Memory B cell (primary cell): ENCODE measurements at regions not wholly inside any gene's neighbourhood (a gene's known extent, or its start where the extent isn't known, plus 50 kb on each side); places are given as distances from the start of the nearest gene placed in this dataset.
A peak's percentile ranks its signal among the peaks of the same experiment; 100 is the strongest.
"Not testable (repeated sequence)": the region's sequence is repeated elsewhere in the genome, so short reads cannot be mapped to it uniquely, and the experiment has no call there.

Source experiments
- ATAC-seq: fragments of 150-1000 bp; cut with Tn5 transposase; 2 replicates; pipeline ENCODE4 v1.10.0; 2021; ENCODE audit warnings: low read depth, mild to moderate bottlenecking, moderate library complexity
- DNase-seq, 2 donors: peaks; one replicate each; pipeline ENCODE4 v3.0.0; 2022; ENCODE audit warnings: low spot score in 2 of 2
- H3K27ac Mint-ChIP-seq: one replicate; pipeline ENCODE4 v1.8.0; 2022; ENCODE audit warnings: mild to moderate bottlenecking, moderate library complexity, mixed read lengths
- H3K27me3 Mint-ChIP-seq: one replicate; pipeline ENCODE4 v1.8.0; 2022; ENCODE audit warnings: mixed read lengths
- H3K36me3 Mint-ChIP-seq: one replicate; pipeline ENCODE4 v1.8.0; 2022; ENCODE audit warnings: mild to moderate bottlenecking, mixed read lengths
- H3K4me1 Mint-ChIP-seq: one replicate; pipeline ENCODE4 v1.8.0; 2022; ENCODE audit warnings: mixed read lengths
- H3K4me3 Mint-ChIP-seq: one replicate; pipeline ENCODE4 v1.8.0; 2022; ENCODE audit warnings: mild to moderate bottlenecking, moderate library complexity, mixed read lengths
- H3K9me3 Mint-ChIP-seq: one replicate; pipeline ENCODE4 v1.8.0; 2022; ENCODE audit warnings: mixed read lengths

DNA sequence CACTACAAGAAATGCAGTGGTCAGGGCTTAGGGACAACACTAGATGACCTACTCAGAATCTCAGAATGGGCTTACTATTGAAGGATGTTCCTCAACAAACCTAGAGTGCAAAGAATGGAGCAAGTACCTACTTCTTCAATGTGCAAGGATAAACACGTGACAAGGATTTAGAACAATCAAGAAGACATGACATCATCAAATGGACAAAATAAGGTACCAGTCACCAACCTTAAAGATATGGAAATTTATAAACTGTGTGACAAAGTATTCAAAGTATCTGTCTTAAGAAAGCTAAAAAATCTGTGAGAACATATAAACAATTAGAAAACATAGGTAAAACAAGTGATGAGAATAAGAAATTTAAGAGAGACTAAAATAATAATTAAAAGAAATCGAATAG, 656.1 kb downstream of the ZWINT start:
- no peak for DNase-seq
- Mint-ChIP-seq H3K27me3 (no peaks in the 10 kb centered on the region), H3K27ac (no peak overlapping the region), H3K4me3 (no peak overlapping the region), H3K36me3 (no peaks in the 10 kb centered on the region), H3K9me3 (peaks cover 4% of the 10 kb centered on the region), H3K4me1 (no peaks in the 10 kb centered on the region)
- no peak for ATAC-seq

DNA sequence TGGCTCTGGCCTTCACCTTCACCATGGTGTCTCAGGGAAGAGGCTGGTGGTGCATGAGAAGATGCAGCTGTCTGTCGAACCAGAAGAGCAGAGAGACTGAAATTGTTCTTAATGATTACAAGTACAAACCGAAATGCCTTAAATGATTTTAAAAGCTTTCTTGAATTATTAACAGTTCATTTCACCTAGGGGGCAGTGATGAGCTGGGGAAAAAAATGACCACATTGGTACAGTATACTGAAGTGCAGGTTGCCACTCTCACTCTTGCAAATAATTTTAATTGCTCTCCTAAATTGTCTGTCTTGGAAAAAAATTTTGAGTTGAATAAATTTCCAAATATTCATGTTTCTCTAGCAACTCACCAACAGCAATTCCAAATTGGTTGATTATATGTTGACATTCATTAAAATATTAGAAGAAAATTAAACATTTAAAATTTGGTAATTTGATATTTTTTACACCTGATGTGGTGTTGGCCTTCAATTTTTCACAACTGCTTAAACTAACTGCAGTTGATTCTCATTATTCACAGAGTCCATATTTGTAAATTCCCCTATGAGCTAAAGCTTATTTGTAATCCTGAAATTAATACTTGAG, 692.6 kb downstream of the ZWINT start:
- ATAC-seq (no peak), DNase-seq (no peak)
- Mint-ChIP-seq H3K27ac (no peak overlapping the region), H3K36me3 (no peaks in the 10 kb centered on the region), H3K4me1 (no peaks in the 10 kb centered on the region), H3K4me3 (no peak overlapping the region), H3K27me3 (no peaks in the 10 kb centered on the region), H3K9me3 (peaks cover 1% of the 10 kb centered on the region)

DNA sequence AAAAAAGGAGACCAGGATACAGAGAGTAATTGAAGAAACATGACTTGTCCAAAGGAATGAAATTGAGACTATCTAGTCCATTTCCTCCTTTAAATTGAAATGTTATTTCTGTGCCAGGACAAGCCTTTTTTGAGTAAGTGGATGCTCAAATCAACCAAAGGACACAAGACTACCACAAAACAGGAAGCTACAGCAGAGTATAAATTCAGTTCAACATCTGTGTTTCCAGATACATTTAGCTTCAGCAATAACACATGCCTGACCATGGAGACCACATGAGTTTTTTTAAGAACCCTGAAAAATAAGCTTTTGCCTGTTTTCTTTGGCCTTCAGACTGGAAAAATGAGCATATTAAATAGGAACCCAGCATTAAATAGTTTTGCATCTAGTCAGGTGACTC, 707.5 kb downstream of the ZWINT start:
- peaks cover 2% of the 10 kb centered on the region for H3K9me3 Mint-ChIP-seq
- no peak for ATAC-seq
- no peaks in the 10 kb centered on the region for H3K36me3 Mint-ChIP-seq
- no peak overlapping the region for H3K4me3 Mint-ChIP-seq
- no peak overlapping the region for H3K27ac Mint-ChIP-seq
- H3K4me1 Mint-ChIP-seq = no peaks in the 10 kb centered on the region
- H3K27me3 Mint-ChIP-seq = no peaks in the 10 kb centered on the region
- DNase-seq = no peak

DNA sequence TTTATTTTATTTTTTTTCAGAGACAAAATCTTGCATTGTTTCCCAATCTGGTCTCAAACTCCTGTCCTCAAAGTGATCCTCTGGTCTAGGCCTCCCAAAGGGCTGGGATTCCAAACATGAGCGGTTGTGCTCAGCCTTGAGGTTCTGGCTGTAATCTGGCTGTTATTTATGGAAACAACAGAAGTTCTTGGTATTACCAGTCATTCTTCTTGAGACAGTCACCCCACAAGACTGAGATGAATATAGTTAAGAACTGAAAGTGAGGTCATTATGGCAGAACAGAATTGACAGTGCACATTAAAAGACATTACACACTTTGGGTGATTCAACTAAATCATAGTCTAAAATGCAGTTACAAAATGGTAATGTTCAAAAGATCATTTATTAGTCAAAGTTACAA, 719.5 kb downstream of the ZWINT start:
- H3K27me3 Mint-ChIP-seq = no peaks in the 10 kb centered on the region
- ATAC-seq = no peak

DNA sequence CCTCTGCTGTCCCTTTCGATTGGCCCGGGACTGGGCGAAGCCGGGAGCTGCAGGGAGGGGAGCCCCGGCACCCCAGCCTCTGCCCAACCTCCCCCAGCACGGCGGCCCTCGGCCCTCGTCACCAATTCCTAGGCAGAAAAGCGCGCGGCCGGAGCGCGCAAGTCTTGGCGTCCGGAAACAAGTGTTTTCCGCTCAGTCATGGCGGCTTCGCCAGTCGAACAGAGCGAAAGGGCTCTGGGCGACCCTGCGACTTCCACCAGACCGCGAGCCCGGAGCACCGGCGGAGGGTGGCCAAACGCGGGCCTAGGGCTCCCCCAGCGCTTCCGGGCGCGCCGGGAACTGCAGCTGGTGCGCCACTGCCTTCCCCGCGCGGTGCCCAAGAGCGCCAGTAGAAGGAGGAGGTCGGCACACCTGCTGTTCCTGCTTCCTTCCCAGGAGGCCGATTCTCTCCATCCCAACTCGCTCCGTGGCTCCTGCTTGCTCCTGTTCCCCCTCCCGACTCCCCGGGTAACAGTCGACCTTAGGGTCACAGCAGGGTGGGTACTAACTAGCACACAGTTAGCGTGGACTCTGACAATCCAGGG, 729.9 kb downstream of the ZWINT start:
- DNase-seq = no peak
- Mint-ChIP-seq H3K9me3 (peaks cover 1% of the 10 kb centered on the region), H3K4me1 (peaks cover 3% of the 10 kb centered on the region), H3K36me3 (peaks cover 2% of the 10 kb centered on the region), H3K27ac (no peak overlapping the region), H3K27me3 (peaks cover 5% of the 10 kb centered on the region), H3K4me3 (peak overlapping the region; percentile 65)
- peak; percentile 61 for ATAC-seq

More for the DNA sequence above, 719.5 kb downstream of the ZWINT start:
- no peaks in the 10 kb centered on the region for H3K9me3 Mint-ChIP-seq
- H3K4me1 Mint-ChIP-seq = no peaks in the 10 kb centered on the region
- H3K4me3 Mint-ChIP-seq = no peak overlapping the region
- DNase-seq = no peak
- H3K27ac Mint-ChIP-seq = no peak overlapping the region
- H3K36me3 Mint-ChIP-seq = no peaks in the 10 kb centered on the region

DNA sequence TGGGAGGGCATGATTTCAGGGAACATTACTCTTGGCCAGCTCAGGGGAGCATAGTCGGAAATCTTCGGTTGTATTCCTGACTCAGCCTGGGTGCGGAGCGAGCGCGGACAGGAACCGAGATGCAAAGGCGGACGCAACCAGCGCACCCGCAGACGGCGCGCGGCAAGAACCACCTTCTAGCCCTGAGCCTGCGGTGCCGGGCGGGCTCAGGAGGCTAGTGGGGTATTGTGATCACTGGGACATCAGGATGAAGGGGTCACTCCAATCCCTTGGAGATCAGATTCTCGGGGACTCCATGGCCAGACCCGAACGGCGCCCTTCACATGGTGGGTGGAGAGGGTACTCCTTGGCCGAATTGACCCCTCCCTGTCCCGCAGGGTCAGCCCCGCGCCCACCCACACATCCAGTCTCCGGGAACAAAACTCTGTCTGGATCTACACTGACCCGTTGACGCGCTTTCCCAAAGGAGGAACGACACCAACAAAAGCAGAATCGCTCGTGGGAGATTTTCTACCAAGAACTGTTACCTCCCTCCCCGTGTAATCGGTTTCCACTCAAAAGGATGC, 730.5 kb downstream of the ZWINT start:
- H3K9me3 Mint-ChIP-seq = peaks cover 1% of the 10 kb centered on the region
- no peak overlapping the region for H3K4me3 Mint-ChIP-seq
- DNase-seq (no peak), ATAC-seq (no peak)
- H3K4me1 Mint-ChIP-seq = peaks cover 3% of the 10 kb centered on the region
- H3K27me3 Mint-ChIP-seq = peaks cover 8% of the 10 kb centered on the region
- H3K36me3 Mint-ChIP-seq = peaks cover 2% of the 10 kb centered on the region
- no peak overlapping the region for H3K27ac Mint-ChIP-seq

DNA sequence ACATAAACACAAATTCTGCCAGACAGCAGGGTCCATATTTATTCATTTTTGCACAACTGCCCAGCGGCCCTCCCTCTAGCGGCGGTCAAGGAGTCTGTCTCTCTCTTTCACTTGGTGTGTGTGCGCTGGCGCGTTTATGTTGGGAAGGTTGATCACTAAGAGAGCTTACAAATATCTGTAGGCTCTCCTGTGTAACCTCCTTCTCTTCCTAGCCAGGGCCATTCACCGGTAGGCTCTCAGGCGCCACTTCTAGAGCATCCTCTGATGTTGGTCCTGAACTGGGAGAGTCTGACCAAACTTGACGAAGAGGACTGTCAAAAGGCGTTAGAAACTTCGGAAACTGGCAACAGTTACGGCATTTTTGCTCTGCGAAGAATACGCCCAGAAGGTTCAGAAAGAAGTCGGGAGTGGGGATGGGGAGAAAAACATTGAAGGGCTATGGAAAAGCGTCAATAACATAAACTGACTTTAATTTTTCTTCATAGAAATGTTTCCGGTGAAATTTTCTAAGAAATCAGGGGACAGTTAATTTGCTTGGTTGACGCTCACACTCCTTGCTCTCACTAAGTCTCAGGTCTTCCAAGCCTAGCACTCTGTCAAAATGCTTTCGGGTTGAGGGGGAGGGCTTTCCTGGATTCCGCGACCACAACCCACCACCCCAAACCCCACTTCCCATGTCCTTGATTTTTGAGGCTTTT, 731.1 kb downstream of the ZWINT start:
- Mint-ChIP-seq H3K9me3 (peaks cover 1% of the 10 kb centered on the region), H3K4me3 (peak overlapping the region; percentile 5), H3K36me3 (peaks cover 2% of the 10 kb centered on the region), H3K27ac (no peak overlapping the region), H3K27me3 (peaks cover 8% of the 10 kb centered on the region), H3K4me1 (peaks cover 3% of the 10 kb centered on the region)
- DNase-seq (no peak), ATAC-seq (no peak)

DNA sequence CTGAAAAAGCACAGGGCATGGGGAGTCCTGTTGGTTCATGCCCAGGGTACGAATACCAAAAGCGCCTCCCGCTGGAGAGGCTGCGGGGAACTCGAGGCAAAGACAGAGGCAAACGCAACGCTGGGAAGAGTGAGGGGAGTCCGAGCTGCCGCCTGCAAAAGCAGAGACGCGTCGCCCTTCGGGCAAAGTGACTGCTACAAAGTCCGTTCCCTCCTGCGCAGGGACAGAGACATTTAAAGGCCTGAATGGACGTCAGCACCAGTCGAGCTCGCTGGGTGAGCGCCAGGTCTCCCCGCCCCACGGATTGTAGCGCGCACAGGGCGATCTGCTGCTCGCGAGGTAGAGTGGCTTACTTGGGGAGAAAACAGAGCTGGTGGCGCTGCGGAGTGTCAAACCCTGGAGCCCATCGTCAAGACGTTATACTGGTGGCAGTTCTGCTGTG, 732.8 kb downstream of the ZWINT start:
- H3K36me3 Mint-ChIP-seq = peaks cover 2% of the 10 kb centered on the region
- peaks cover 1% of the 10 kb centered on the region for H3K9me3 Mint-ChIP-seq
- no peak overlapping the region for H3K27ac Mint-ChIP-seq
- H3K4me3 Mint-ChIP-seq = no peak overlapping the region
- ATAC-seq = no peak
- no peak for DNase-seq
- peaks cover 3% of the 10 kb centered on the region for H3K4me1 Mint-ChIP-seq
- peaks cover 8% of the 10 kb centered on the region for H3K27me3 Mint-ChIP-seq

DNA sequence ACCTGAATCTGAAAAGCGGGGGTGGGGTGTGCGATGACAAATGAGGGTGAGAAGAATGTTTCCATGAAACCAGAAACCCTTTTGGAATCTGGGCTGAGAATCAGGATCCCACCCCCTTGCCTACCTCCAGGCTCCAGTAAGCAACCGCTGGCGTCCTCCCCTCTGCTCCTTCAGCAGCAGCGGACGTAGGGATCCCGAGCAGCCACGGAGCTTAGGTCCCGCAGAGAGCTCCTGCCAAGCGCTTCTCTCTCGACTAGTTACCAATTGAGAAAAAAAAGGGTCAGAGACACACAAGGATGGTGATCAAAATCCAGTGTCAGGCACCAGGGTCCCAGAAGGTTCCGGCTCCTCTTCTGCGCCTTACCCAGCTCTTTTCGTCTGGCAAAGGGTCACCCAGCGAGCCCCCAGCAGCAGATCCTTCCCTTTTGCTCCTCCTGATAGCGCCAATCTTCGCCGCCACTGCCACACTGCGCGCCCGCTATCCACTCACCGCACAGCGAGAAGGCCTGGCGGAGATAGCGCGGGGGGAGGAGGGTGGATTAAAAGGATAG, 733.5 kb downstream of the ZWINT start:
- H3K36me3 Mint-ChIP-seq = peaks cover 2% of the 10 kb centered on the region
- H3K4me1 Mint-ChIP-seq = peaks cover 3% of the 10 kb centered on the region
- no peak overlapping the region for H3K4me3 Mint-ChIP-seq
- H3K27me3 Mint-ChIP-seq = peaks cover 8% of the 10 kb centered on the region
- ATAC-seq = no peak
- no peak for DNase-seq
- H3K9me3 Mint-ChIP-seq = peaks cover 1% of the 10 kb centered on the region
- no peak overlapping the region for H3K27ac Mint-ChIP-seq

DNA sequence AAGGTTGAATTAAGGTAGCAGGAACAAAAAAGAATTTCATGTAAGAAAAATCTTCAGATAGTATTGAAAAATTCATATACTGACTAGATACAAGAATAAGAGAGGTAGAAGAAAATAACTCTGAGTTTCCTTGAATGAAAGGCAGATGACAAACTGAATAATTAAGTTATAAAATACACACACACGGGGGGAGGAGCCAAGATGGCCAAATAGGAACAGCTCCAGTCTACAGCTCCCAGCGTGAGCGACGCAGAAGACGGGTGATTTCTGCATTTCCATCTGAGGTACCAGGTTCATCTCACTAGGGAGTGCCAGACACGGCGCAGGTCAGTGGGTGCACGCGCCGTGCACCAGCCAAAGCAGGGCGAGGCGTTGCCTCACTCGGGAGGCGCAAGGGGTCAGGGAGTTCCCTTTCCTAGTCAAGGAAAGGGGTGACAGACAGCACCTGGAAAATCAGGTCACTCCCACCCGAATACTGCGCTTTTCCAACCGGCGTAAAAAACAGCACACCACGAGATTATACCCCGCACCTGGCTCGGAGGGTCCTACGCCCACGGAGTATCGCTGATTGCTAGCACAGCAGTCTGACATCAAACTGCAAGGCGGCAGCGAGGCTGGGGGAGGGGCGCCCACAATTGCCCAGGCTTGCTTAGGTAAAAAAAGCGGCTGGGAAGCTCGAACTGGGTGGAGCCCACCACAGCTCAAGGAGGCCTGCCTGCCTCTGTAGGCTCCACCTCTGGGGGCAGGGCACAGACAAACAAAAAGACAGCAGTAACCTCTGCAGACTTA, 759.2 kb downstream of the ZWINT start:
- DNase-seq, H3K9me3 Mint-ChIP-seq, H3K4me3 Mint-ChIP-seq, H3K27ac Mint-ChIP-seq, H3K27me3 Mint-ChIP-seq, ATAC-seq, H3K36me3 Mint-ChIP-seq, H3K4me1 Mint-ChIP-seq: not testable (repeated sequence)

DNA sequence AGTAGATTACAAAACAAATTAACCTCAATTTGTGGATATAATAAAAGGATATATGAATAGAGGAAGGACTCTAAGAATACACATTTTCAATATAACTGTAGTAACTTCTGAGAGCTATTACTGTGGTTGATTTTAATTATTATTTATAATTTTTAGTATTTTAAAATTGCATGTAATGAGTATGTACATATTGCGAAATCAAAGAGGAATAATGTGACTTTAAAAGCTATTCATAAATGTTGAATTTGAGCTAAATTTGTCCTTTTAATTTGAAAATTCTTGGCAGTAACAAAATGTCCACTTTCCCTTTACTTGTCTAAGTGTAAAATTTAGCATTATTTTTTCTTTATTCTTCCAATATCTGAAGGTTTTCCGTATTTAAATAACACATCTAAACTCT, 750.6 kb upstream of the PCDH15 start:
- no peak overlapping the region for H3K27ac Mint-ChIP-seq
- no peaks in the 10 kb centered on the region for H3K9me3 Mint-ChIP-seq
- no peak overlapping the region for H3K4me3 Mint-ChIP-seq
- H3K36me3 Mint-ChIP-seq = no peaks in the 10 kb centered on the region
- ATAC-seq (no peak), DNase-seq (no peak)
- H3K4me1 Mint-ChIP-seq = no peaks in the 10 kb centered on the region
- H3K27me3 Mint-ChIP-seq = no peaks in the 10 kb centered on the region

DNA sequence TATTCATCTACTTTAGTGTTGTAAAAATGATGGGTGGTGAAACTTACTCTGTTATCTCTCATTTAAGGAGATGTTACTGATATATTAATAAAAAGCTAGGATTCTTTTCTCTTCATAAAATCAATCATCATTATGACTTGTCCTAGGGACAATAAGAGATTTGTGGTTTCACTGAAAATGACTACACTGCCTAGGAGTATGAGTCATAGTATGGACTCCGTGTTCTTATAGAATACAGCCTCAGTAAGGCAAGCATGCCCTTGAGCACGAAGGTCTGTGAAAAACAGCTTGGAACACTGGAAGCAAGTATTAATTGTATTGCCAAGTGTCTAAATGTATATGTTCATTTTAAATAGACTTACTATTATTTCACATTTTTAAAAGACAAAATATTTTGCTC, 749.2 kb upstream of the PCDH15 start:
- no peak for DNase-seq
- no peak overlapping the region for H3K4me3 Mint-ChIP-seq
- no peaks in the 10 kb centered on the region for H3K4me1 Mint-ChIP-seq
- H3K27ac Mint-ChIP-seq = no peak overlapping the region
- no peak for ATAC-seq
- H3K36me3 Mint-ChIP-seq = no peaks in the 10 kb centered on the region
- H3K9me3 Mint-ChIP-seq = no peaks in the 10 kb centered on the region
- H3K27me3 Mint-ChIP-seq = no peaks in the 10 kb centered on the region

DNA sequence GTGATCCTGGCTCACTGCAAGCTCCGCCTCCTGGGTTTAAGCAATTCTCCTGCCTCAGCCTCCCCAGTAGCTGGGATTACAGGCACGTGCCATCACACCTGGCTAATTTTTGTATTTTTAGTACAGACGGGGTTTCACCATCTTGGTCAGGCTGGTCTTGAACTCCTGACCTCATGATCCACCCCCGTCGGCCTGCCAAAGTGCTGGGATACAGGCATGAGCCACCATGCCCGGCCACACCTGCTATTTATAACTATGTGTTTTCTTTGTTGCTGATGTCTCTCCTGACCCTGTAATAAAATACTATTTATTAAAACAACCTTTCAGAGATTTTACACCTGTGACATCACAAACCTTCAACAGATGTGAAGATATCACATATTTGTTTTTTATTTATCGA, 736.5 kb upstream of the PCDH15 start:
- not testable (repeated sequence) for DNase-seq, H3K4me1 Mint-ChIP-seq, H3K4me3 Mint-ChIP-seq, ATAC-seq, H3K27me3 Mint-ChIP-seq, H3K27ac Mint-ChIP-seq, H3K36me3 Mint-ChIP-seq, H3K9me3 Mint-ChIP-seq

DNA sequence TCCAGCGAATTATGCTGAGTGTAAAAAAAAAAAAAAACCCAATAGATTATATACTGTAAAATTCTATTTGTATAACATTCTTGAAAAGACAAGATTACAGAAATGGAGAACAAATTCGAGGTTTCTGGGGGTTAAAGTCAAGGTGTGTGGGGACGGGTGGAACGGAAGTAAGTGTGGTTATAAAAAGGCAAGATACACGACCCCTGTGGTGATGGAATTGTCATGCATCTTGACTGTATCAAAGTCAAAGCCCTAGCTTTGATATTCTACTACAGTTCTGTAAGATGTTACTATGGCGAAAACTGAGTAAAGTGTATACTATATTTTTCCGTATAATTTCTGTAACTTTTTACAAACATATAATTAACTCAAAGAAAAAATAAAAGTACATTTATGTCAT, 718.2 kb upstream of the PCDH15 start:
- no peak overlapping the region for H3K4me3 Mint-ChIP-seq
- no peaks in the 10 kb centered on the region for H3K4me1 Mint-ChIP-seq
- H3K27ac Mint-ChIP-seq = no peak overlapping the region
- ATAC-seq (no peak), DNase-seq (no peak)
- no peaks in the 10 kb centered on the region for H3K9me3 Mint-ChIP-seq
- no peaks in the 10 kb centered on the region for H3K27me3 Mint-ChIP-seq
- H3K36me3 Mint-ChIP-seq = no peaks in the 10 kb centered on the region
